ENCODE measurements at regions not wholly inside any gene's neighbourhood (a gene's known extent, or its start where the extent isn't known, plus 50 kb on each side); places are given as distances from the start of the nearest gene placed in this dataset.

DNA sequence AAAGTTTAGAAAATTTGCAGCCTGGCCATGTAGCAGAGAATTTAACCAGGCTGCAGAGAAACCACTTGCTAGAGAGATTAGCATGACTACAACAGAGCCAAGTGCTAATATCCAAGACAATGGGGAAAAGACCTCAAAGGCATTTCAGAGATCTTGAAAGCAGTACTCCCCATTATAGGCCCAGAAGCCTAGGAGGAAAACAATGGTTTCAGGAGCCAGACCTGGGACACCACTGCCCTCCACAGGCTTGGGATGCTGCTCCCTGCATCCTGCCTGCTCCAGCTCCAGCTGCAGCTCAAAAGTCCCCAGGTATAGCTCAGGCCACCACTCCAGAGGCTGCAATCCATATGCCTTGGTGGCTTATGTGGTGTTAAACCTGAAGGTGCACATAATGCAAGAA, 101.5 kb upstream of the TMEM72 start:
- Histone ChIP-seq H2AFZ (ENCODE audit: low read length) (no peak overlapping the region), H3K9me3 (ENCODE audit: low read depth, low read length) (no peaks in the 10 kb centered on the region), H3K4me1 (ENCODE audit: insufficient read depth, low read length) (peaks cover 7% of the 10 kb centered on the region), H3K79me2 (ENCODE audit: insufficient read depth, low read length) (no peaks in the 10 kb centered on the region), H4K20me1 (ENCODE audit: insufficient read depth, low read length) (no peaks in the 10 kb centered on the region), H3K27me3 (ENCODE audit: insufficient read depth, low read length) (no peaks in the 10 kb centered on the region), H3K4me2 (ENCODE audit: insufficient read depth, low read length) (no peak overlapping the region), H3K27ac (ENCODE audit: low read depth, low read length) (no peak overlapping the region), H3K4me3 (ENCODE audit: insufficient read depth, low read length) (no peak overlapping the region), H3K36me3 (ENCODE audit: insufficient read depth, low read length) (no peaks in the 10 kb centered on the region)
- no peak for DNase-seq (ENCODE audit: insufficient read length, low spot score, missing footprints)
- TF ChIP-seq, protein P1, sequence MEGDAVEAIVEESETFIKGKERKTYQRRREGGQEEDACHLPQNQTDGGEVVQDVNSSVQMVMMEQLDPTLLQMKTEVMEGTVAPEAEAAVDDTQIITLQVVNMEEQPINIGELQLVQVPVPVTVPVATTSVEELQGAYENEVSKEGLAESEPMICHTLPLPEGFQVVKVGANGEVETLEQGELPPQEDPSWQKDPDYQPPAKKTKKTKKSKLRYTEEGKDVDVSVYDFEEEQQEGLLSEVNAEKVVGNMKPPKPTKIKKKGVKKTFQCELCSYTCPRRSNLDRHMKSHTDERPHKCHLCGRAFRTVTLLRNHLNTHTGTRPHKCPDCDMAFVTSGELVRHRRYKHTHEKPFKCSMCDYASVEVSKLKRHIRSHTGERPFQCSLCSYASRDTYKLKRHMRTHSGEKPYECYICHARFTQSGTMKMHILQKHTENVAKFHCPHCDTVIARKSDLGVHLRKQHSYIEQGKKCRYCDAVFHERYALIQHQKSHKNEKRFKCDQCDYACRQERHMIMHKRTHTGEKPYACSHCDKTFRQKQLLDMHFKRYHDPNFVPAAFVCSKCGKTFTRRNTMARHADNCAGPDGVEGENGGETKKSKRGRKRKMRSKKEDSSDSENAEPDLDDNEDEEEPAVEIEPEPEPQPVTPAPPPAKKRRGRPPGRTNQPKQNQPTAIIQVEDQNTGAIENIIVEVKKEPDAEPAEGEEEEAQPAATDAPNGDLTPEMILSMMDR (IDR thresholded peaks at IDR 0.05; ENCODE audit: extremely low read depth, low read depth, low read length): peak; percentile 63

DNA sequence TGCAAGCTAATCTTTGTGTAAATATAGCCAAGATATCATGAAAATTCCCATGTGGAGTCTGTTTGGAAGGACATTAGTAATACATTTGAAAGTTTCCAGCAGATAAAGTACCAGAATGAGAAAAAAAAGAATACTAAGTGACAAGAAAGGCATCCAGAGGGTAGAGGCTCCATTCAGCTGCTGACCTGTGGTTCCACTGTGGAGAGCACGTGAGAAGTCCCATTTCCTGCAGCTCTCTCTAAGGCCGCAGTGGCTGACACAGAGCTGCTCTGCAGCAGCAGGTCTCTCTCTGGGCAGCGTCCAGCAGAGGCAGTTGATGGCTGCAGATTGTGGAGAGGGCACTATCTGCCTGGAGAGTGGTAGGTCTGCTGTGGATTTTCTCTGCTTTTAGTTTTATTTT, 100.1 kb upstream of the TMEM72 start:
- no peaks in the 10 kb centered on the region for H3K79me2 ChIP-seq (ENCODE audit: insufficient read depth, low read length)
- no peak overlapping the region for H3K27ac ChIP-seq (ENCODE audit: low read depth, low read length)
- no peak overlapping the region for H3K4me3 ChIP-seq (ENCODE audit: insufficient read depth, low read length)
- H3K9me3 ChIP-seq (ENCODE audit: low read depth, low read length): no peaks in the 10 kb centered on the region
- no peak overlapping the region for H3K4me2 ChIP-seq (ENCODE audit: insufficient read depth, low read length)
- no peaks in the 10 kb centered on the region for H3K27me3 ChIP-seq (ENCODE audit: insufficient read depth, low read length)
- H3K4me1 ChIP-seq (ENCODE audit: insufficient read depth, low read length): peaks cover 4% of the 10 kb centered on the region
- H4K20me1 ChIP-seq (ENCODE audit: insufficient read depth, low read length): no peaks in the 10 kb centered on the region
- DNase-seq (ENCODE audit: insufficient read length, low spot score, missing footprints): no peak
- TF ChIP-seq, protein P1 (IDR thresholded peaks at IDR 0.05; ENCODE audit: extremely low read depth, low read depth, low read length): no peak
- no peaks in the 10 kb centered on the region for H3K36me3 ChIP-seq (ENCODE audit: insufficient read depth, low read length)
- H2AFZ ChIP-seq (ENCODE audit: low read length): no peak overlapping the region

DNA sequence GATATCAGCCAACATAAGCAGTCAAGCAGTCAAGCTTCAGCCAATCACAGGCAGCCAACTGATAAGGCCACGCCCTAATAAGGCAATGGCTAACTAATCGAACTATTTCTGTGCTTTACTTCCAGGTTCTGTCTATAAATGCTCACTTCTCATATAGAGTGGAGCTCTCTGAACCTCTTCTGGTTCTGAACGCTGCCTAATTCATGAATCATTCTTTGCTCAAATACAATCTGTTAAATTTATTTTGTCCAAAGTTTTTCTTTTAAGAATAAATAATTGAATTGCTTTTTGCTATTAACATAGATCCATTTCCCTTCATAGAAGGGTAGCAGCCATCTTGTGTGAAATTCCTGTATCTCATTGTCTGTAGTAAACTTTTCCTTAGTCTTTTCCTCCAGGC, 97.9 kb upstream of the TMEM72 start:
- no peaks in the 10 kb centered on the region for H3K27me3 ChIP-seq (ENCODE audit: insufficient read depth, low read length)
- H3K79me2 ChIP-seq (ENCODE audit: insufficient read depth, low read length): no peaks in the 10 kb centered on the region
- H3K4me3 ChIP-seq (ENCODE audit: insufficient read depth, low read length): no peak overlapping the region
- no peak overlapping the region for H3K4me2 ChIP-seq (ENCODE audit: insufficient read depth, low read length)
- DNase-seq (ENCODE audit: insufficient read length, low spot score, missing footprints): no peak
- H4K20me1 ChIP-seq (ENCODE audit: insufficient read depth, low read length): no peaks in the 10 kb centered on the region
- TF ChIP-seq, protein P1 (IDR thresholded peaks at IDR 0.05; ENCODE audit: extremely low read depth, low read depth, low read length): no peak
- H3K27ac ChIP-seq (ENCODE audit: low read depth, low read length): no peak overlapping the region
- no peak overlapping the region for H2AFZ ChIP-seq (ENCODE audit: low read length)
- no peaks in the 10 kb centered on the region for H3K36me3 ChIP-seq (ENCODE audit: insufficient read depth, low read length)
- no peaks in the 10 kb centered on the region for H3K4me1 ChIP-seq (ENCODE audit: insufficient read depth, low read length)
- no peaks in the 10 kb centered on the region for H3K9me3 ChIP-seq (ENCODE audit: low read depth, low read length)

DNA sequence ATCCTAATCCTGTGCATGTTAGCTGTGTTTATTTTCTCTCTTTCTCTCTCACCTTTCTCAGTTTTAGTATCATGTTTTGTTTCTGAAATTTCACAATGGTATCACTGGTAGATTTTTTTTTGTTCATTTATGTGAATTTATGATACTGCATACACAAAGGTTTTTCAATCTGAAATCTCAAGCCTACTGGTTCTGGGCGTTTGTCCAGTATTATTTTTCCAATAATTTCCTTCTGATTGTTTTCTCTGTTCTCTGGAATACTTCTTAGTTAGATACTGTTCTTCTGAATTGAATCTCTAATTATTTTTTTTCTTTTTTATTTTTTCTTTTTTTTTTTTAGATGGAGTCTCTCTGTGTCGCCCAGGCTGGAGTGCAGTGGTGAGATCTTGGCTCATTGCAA, 96.2 kb upstream of the TMEM72 start:
- H3K79me2 ChIP-seq (ENCODE audit: insufficient read depth, low read length): no peaks in the 10 kb centered on the region
- H2AFZ ChIP-seq (ENCODE audit: low read length): no peak overlapping the region
- no peak overlapping the region for H3K27ac ChIP-seq (ENCODE audit: low read depth, low read length)
- H3K9me3 ChIP-seq (ENCODE audit: low read depth, low read length): no peaks in the 10 kb centered on the region
- TF ChIP-seq, protein P1 (IDR thresholded peaks at IDR 0.05; ENCODE audit: extremely low read depth, low read depth, low read length): no peak
- H3K4me1 ChIP-seq (ENCODE audit: insufficient read depth, low read length): no peaks in the 10 kb centered on the region
- H3K4me3 ChIP-seq (ENCODE audit: insufficient read depth, low read length): no peak overlapping the region
- H3K4me2 ChIP-seq (ENCODE audit: insufficient read depth, low read length): no peak overlapping the region
- H3K36me3 ChIP-seq (ENCODE audit: insufficient read depth, low read length): no peaks in the 10 kb centered on the region
- DNase-seq (ENCODE audit: insufficient read length, low spot score, missing footprints): no peak
- no peaks in the 10 kb centered on the region for H4K20me1 ChIP-seq (ENCODE audit: insufficient read depth, low read length)
- no peaks in the 10 kb centered on the region for H3K27me3 ChIP-seq (ENCODE audit: insufficient read depth, low read length)
